GM23338 (cell line): ENCODE measurements at regions not wholly inside any gene's neighbourhood (a gene's known extent, or its start where the extent isn't known, plus 50 kb on each side); places are given as distances from the start of the nearest gene placed in this dataset.

Experiments
- ATAC-seq: fragments of 200-7000 bp; cut with Tn5 transposase; 3 replicates; pipeline ENCODE4 v1.9.1; 2020
- DNase-seq: peaks from one replicate; pipeline ENCODE4 v3.0.0-alpha.2; 2015; ENCODE audit warnings: low spot score
- H2AFZ ChIP-seq: fragments of 200-600 bp; sonication (generic); 2 replicates; pipeline ENCODE4 v1.8.0; 2016; ENCODE audit warnings: antibody characterized with exemption, mild to moderate bottlenecking, moderate library complexity
- H3F3A ChIP-seq: fragments of 200-600 bp; sonication (generic); replicated peaks from 2 replicates; pipeline ENCODE4 v1.8.0; 2017; ENCODE audit warnings: antibody characterized with exemption, mixed run types, low read depth
- H3K27ac ChIP-seq: fragments of 200-600 bp; sonication (generic); 2 replicates; pipeline ENCODE4 v1.6.1; 2016; ENCODE audit warnings: low read depth
- H3K27me3 ChIP-seq: fragments of 200-600 bp; sonication (generic); 2 replicates; pipeline ENCODE4 v1.8.0; 2016; ENCODE audit warnings: mild to moderate bottlenecking, mixed run types, moderate library complexity; ENCODE audit not compliant: insufficient read depth
- H3K36me3 ChIP-seq: fragments of 200-600 bp; sonication (generic); 2 replicates; pipeline ENCODE4 v1.8.0; 2016; ENCODE audit warnings: mild to moderate bottlenecking; ENCODE audit not compliant: insufficient read depth
- H3K4me1 ChIP-seq: fragments of 200-600 bp; sonication (generic); 2 replicates; pipeline ENCODE4 v1.8.0; 2016; ENCODE audit warnings: mild to moderate bottlenecking, moderate library complexity; ENCODE audit not compliant: insufficient read depth
- H3K4me2 ChIP-seq: fragments of 200-600 bp; sonication (generic); 2 replicates; pipeline ENCODE4 v1.7.1; 2017; ENCODE audit warnings: mixed run types
- H3K4me3 ChIP-seq: fragments of 200-600 bp; sonication (generic); 2 replicates; pipeline ENCODE4 v1.6.1; 2016; ENCODE audit warnings: mixed run types
- H3K79me2 ChIP-seq: fragments of 200-600 bp; sonication (generic); replicated peaks from 2 replicates; pipeline ENCODE4 v1.8.0; 2017; ENCODE audit warnings: mild to moderate bottlenecking; ENCODE audit not compliant: insufficient read depth
- H3K9me2 ChIP-seq: fragments of 200-600 bp; sonication (generic); 2 replicates; pipeline ENCODE4 v1.8.0; 2017; ENCODE audit not compliant: insufficient read depth
- H4K20me1 ChIP-seq: fragments of 200-600 bp; sonication (generic); replicated peaks from 2 replicates; pipeline ENCODE4 v1.8.0; 2017; ENCODE audit warnings: mild to moderate bottlenecking; ENCODE audit not compliant: insufficient read depth
- H3K27ac Mint-ChIP-seq: 2 replicates; pipeline ENCODE4 v1.8.0; 2020; ENCODE audit warnings: inconsistent platforms, mild to moderate bottlenecking, moderate library complexity, mixed read lengths
- H3K27me3 Mint-ChIP-seq: 3 replicates; pipeline ENCODE4 v1.8.0; 2022; ENCODE audit warnings: low read depth, mild to moderate bottlenecking, moderate library complexity, mixed read lengths, inconsistent platforms; ENCODE audit not compliant: insufficient read depth, poor library complexity
- H3K36me3 Mint-ChIP-seq: 3 replicates; pipeline ENCODE4 v1.8.0; 2021; ENCODE audit warnings: low read depth, mild to moderate bottlenecking, inconsistent platforms, moderate library complexity, mixed read lengths
- H3K4me1 Mint-ChIP-seq: 3 replicates; pipeline ENCODE4 v1.8.0; 2020; ENCODE audit warnings: mild to moderate bottlenecking, inconsistent platforms, mixed read lengths
- H3K4me3 Mint-ChIP-seq: 3 replicates; pipeline ENCODE4 v1.8.0; 2021; ENCODE audit warnings: moderate library complexity, mild to moderate bottlenecking, inconsistent platforms, mixed read lengths
- H3K9me3 Mint-ChIP-seq: 3 replicates; pipeline ENCODE4 v1.8.0; 2020; ENCODE audit warnings: moderate library complexity, mild to moderate bottlenecking, inconsistent platforms, mixed read lengths
- CREB1 ChIP-seq: fragments of 250-450 bp; sonication (Bioruptor Pico); IDR thresholded peaks from 2 replicates; pipeline ENCODE4 v1.5.0; 2020; ENCODE audit warnings: low read depth, mild to moderate bottlenecking, moderate library complexity
- CTCF ChIP-seq, 2 experiments: fragments of 200-600 bp in 1 of 2; sonication (generic) in 1 of 2; conservative IDR thresholded peaks; 2 replicates each; pipeline versions ENCODE4 v1.5.1 to v1.6.1; 2016 to 2017; ENCODE audit warnings: antibody characterized with exemption in 2 of 2, low read depth in 2 of 2, mild to moderate bottlenecking in 2 of 2, moderate library complexity in 1 of 2
- EZH2phosphoT487 ChIP-seq: fragments of 200-600 bp; sonication (generic); IDR thresholded peaks from one replicate; pipeline ENCODE4 v1.8.1; 2018; ENCODE audit warnings: antibody characterized with exemption; ENCODE audit not compliant: unreplicated experiment
- NANOG ChIP-seq: IDR thresholded peaks from 2 replicates; pipeline ENCODE4 v1.6.1; 2016; ENCODE audit warnings: antibody characterized with exemption, borderline replicate concordance
- POLR2AphosphoS5 ChIP-seq: IDR thresholded peaks from 2 replicates; pipeline ENCODE4 v1.6.1; 2016; ENCODE audit warnings: antibody characterized with exemption, low read depth
- ZNF331 ChIP-seq: fragments of 250-450 bp; sonication (Bioruptor Pico); IDR thresholded peaks from 2 replicates; pipeline ENCODE4 v1.5.0; 2020; ENCODE audit warnings: low read depth, mild to moderate bottlenecking, moderate library complexity
- TF ChIP-seq, protein P1 (sequence below): IDR thresholded peaks from 2 replicates; pipeline ENCODE4 v1.6.1; 2016; ENCODE audit warnings: antibody characterized with exemption
- TF ChIP-seq, protein P2 (sequence below): IDR thresholded peaks from one replicate; pipeline ENCODE4 v1.6.1; 2018; ENCODE audit warnings: antibody characterized with exemption; ENCODE audit not compliant: unreplicated experiment

DNA sequence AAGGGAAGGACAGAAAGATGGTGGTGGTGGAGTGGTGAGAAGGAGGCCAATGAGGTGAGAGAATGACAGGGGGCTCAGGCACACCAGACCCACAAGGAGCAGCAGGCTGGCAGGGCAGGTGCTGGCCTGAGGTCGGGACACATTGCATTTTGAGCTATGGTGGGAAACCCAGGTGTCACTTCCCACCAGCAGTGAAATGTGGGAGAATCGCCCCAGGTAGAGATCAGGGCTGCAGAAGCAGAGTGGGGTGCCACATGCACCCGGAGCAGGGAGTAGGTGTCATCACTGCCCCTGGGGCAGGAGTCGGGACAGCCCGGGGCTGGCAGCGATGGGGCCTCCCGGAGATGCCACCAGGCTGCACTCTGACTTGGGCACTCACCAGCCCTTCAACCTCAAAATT lies 315.8 kb downstream of the BCL11B start:
- Mint-ChIP-seq H3K4me3 (no peak overlapping the region), H3K27me3 (no peaks in the 10 kb centered on the region), H3K36me3 (no peaks in the 10 kb centered on the region), H3K9me3 (no peaks in the 10 kb centered on the region; the same call in 2 of the 3 replicates), H3K4me1 (peaks cover 8% of the 10 kb centered on the region), H3K27ac (no peak overlapping the region; the same call in 1 of the 2 replicates)
- Histone ChIP-seq H3K9me2 (no peaks in the 10 kb centered on the region), H3F3A (no peaks in the 10 kb centered on the region), H3K4me1 (no peaks in the 10 kb centered on the region), H3K36me3 (no peaks in the 10 kb centered on the region), H2AFZ (no peak overlapping the region), H3K27ac (no peak overlapping the region), H3K27me3 (no peaks in the 10 kb centered on the region), H3K79me2 (no peaks in the 10 kb centered on the region), H3K4me2 (no peak overlapping the region), H4K20me1 (no peaks in the 10 kb centered on the region), H3K4me3 (no peak overlapping the region)
- DNase-seq (no peak), ATAC-seq (no peak)
- TF ChIP-seq CTCF (conservative IDR thresholded peaks at IDR 0.05; ENCODE audit: low read depth in 2 of 2) = no peak
- no peak for TF ChIP-seq ZNF331
- TF ChIP-seq, protein P1, sequence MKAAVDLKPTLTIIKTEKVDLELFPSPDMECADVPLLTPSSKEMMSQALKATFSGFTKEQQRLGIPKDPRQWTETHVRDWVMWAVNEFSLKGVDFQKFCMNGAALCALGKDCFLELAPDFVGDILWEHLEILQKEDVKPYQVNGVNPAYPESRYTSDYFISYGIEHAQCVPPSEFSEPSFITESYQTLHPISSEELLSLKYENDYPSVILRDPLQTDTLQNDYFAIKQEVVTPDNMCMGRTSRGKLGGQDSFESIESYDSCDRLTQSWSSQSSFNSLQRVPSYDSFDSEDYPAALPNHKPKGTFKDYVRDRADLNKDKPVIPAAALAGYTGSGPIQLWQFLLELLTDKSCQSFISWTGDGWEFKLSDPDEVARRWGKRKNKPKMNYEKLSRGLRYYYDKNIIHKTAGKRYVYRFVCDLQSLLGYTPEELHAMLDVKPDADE = no peak

DNA sequence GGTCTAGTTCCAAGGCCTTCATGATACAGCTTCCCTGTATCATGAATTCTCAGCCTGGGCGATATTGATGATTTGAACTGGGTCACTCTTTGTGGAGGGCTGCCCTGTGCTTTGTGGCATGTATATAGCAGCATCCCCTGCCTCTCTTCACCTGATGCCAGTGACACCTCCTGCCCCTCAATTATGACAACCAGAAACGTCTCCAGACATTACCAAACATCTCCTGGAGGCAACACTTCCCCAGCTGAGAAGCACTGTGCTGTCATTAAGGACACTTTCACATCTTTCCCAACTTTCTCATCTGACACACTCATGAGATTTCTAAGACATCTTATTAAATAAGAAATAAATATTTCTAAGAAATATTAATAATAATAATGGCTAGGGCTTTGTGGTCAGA lies 315.3 kb downstream of the BCL11B start:
- H2AFZ ChIP-seq = no peak overlapping the region
- Mint-ChIP-seq H3K27me3 (no peaks in the 10 kb centered on the region), H3K4me3 (no peak overlapping the region), H3K4me1 (peaks cover 8% of the 10 kb centered on the region), H3K36me3 (no peaks in the 10 kb centered on the region), H3K27ac (no peak overlapping the region), H3K9me3 (no peaks in the 10 kb centered on the region; the same call in 2 of the 3 replicates)
- no peak overlapping the region for H3K27ac ChIP-seq
- no peaks in the 10 kb centered on the region for H3K4me1 ChIP-seq
- H3K36me3 ChIP-seq = no peaks in the 10 kb centered on the region
- H3K4me3 ChIP-seq = no peak overlapping the region
- no peaks in the 10 kb centered on the region for H4K20me1 ChIP-seq
- no peaks in the 10 kb centered on the region for H3K9me2 ChIP-seq
- no peaks in the 10 kb centered on the region for H3K27me3 ChIP-seq
- ATAC-seq = no peak
- no peaks in the 10 kb centered on the region for H3F3A ChIP-seq
- TF ChIP-seq EZH2phosphoT487 = no peak
- no peak for TF ChIP-seq CREB1 (CRISPR knock-in tag)
- TF ChIP-seq, protein P2, sequence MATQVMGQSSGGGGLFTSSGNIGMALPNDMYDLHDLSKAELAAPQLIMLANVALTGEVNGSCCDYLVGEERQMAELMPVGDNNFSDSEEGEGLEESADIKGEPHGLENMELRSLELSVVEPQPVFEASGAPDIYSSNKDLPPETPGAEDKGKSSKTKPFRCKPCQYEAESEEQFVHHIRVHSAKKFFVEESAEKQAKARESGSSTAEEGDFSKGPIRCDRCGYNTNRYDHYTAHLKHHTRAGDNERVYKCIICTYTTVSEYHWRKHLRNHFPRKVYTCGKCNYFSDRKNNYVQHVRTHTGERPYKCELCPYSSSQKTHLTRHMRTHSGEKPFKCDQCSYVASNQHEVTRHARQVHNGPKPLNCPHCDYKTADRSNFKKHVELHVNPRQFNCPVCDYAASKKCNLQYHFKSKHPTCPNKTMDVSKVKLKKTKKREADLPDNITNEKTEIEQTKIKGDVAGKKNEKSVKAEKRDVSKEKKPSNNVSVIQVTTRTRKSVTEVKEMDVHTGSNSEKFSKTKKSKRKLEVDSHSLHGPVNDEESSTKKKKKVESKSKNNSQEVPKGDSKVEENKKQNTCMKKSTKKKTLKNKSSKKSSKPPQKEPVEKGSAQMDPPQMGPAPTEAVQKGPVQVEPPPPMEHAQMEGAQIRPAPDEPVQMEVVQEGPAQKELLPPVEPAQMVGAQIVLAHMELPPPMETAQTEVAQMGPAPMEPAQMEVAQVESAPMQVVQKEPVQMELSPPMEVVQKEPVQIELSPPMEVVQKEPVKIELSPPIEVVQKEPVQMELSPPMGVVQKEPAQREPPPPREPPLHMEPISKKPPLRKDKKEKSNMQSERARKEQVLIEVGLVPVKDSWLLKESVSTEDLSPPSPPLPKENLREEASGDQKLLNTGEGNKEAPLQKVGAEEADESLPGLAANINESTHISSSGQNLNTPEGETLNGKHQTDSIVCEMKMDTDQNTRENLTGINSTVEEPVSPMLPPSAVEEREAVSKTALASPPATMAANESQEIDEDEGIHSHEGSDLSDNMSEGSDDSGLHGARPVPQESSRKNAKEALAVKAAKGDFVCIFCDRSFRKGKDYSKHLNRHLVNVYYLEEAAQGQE = no peak
- no peak for TF ChIP-seq ZNF331
- TF ChIP-seq POLR2AphosphoS5 = no peak
- no peak for TF ChIP-seq NANOG
- H3K4me2 ChIP-seq = no peak overlapping the region
- H3K79me2 ChIP-seq = no peaks in the 10 kb centered on the region
- DNase-seq = no peak
